ENCODE measurements at regions not wholly inside any gene's neighbourhood (a gene's known extent, or its start where the extent isn't known, plus 50 kb on each side); places are given as distances from the start of the nearest gene placed in this dataset.

DNA sequence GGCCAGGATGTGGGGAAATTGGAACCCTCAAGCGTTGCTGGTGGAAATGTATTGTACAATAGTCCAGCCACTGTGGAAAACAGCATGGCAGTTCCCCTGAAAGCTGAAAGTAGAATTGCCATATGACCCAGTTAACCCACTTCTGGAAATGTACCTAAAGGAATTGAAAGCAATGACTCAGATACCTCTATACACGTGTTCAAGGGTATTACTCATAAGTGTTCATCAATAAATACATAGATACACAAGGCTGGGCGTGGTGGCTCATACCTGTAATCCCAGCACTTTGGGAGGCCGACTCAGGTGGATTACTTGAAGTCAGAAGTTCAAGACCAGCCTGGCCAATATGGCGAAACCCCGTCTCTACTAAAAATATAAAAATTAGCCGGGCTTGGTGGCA is 71.9 kb upstream of the IRS2 start:
- TF ChIP-seq POLR2A (IDR thresholded peaks at IDR 0.05; ENCODE audit: low read depth, low read length) (no peak), TAF1 (IDR thresholded peaks at IDR 0.05; ENCODE audit: borderline replicate concordance, low read depth, low read length) (no peak)

Measured in GM12892 (cell line).